Glutamatergic neuron (in vitro differentiated cells): ENCODE measurements at regions not wholly inside any gene's neighbourhood (a gene's known extent, or its start where the extent isn't known, plus 50 kb on each side); places are given as distances from the start of the nearest gene placed in this dataset.

Experiments
- DNase-seq: peaks from one replicate; pipeline ENCODE4 v3.0.0; 2022
- H3K27ac Mint-ChIP-seq: one replicate; pipeline ENCODE4 v1.8.0; 2020; ENCODE audit warnings: mild to moderate bottlenecking, mixed read lengths, inconsistent platforms; ENCODE audit not compliant: unreplicated experiment
- H3K27me3 Mint-ChIP-seq: one replicate; pipeline ENCODE4 v1.8.0; 2020; ENCODE audit warnings: mild to moderate bottlenecking, moderate library complexity, mixed read lengths, inconsistent platforms; ENCODE audit not compliant: unreplicated experiment
- H3K36me3 Mint-ChIP-seq: one replicate; pipeline ENCODE4 v1.8.0; 2020; ENCODE audit warnings: mild to moderate bottlenecking, mixed read lengths, inconsistent platforms; ENCODE audit not compliant: unreplicated experiment
- H3K4me1 Mint-ChIP-seq: one replicate; pipeline ENCODE4 v1.8.0; 2020; ENCODE audit warnings: mild to moderate bottlenecking, low read depth, mixed read lengths, inconsistent platforms; ENCODE audit not compliant: unreplicated experiment
- H3K4me3 Mint-ChIP-seq: one replicate; pipeline ENCODE4 v1.8.0; 2020; ENCODE audit warnings: mild to moderate bottlenecking, mixed read lengths, inconsistent platforms; ENCODE audit not compliant: unreplicated experiment
- H3K9me3 Mint-ChIP-seq: one replicate; pipeline ENCODE4 v1.8.0; 2020; ENCODE audit warnings: mild to moderate bottlenecking, moderate library complexity, mixed read lengths, inconsistent platforms; ENCODE audit not compliant: unreplicated experiment
- TF ChIP-seq, protein P1 (sequence below): fragments of 200-600 bp; sonication (generic); IDR thresholded peaks from one replicate; pipeline ENCODE4 v1.5.0; 2021; ENCODE audit not compliant: partially characterized antibody, unreplicated experiment

DNA sequence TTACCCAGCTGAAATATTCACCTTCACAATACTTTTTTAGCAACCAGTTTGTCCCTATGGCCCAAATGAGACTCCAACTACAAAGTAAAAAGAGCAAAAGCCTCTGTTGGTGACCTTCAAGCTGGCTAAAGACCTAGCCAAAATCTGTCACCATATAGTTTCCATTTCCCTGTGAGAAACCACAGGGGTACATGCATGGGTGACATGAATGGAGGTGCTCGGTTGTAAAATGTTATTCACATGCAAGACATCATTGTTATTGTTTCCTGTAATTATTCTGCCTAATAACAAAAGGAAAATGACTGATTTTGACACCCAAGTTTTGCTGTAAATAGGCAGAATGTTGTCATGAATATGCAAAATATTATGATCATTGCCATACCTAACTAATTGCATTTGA, 285.3 kb downstream of the ZNF608 start:
- Mint-ChIP-seq H3K9me3 (peaks cover 1% of the 10 kb centered on the region), H3K36me3 (no peaks in the 10 kb centered on the region), H3K27ac (peak overlapping the region; percentile 19), H3K4me3 (no peak overlapping the region), H3K4me1 (peaks cover 31% of the 10 kb centered on the region), H3K27me3 (no peaks in the 10 kb centered on the region)
- no peak for DNase-seq
- TF ChIP-seq, protein P1, sequence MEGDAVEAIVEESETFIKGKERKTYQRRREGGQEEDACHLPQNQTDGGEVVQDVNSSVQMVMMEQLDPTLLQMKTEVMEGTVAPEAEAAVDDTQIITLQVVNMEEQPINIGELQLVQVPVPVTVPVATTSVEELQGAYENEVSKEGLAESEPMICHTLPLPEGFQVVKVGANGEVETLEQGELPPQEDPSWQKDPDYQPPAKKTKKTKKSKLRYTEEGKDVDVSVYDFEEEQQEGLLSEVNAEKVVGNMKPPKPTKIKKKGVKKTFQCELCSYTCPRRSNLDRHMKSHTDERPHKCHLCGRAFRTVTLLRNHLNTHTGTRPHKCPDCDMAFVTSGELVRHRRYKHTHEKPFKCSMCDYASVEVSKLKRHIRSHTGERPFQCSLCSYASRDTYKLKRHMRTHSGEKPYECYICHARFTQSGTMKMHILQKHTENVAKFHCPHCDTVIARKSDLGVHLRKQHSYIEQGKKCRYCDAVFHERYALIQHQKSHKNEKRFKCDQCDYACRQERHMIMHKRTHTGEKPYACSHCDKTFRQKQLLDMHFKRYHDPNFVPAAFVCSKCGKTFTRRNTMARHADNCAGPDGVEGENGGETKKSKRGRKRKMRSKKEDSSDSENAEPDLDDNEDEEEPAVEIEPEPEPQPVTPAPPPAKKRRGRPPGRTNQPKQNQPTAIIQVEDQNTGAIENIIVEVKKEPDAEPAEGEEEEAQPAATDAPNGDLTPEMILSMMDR: no peak

DNA sequence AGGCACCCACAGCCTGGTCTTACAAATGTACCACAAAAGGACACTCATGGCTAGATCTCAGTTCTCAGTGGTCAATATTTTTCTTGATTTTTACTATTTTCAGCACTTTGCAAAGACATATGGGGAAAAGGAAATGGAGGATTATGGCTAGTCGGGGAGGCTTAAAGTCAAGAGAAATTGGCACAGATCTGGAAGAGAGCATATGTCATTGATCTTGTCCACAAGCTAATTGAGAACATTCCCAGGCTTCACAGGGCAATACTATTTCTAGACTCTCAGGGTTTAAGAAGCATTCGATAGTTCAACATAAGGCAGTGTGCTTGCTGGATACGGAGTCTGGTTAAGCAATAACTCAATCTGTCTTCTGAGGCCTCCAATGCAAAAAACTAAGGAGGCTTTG, 285.8 kb downstream of the ZNF608 start:
- no peaks in the 10 kb centered on the region for H3K27me3 Mint-ChIP-seq
- peaks cover 35% of the 10 kb centered on the region for H3K4me1 Mint-ChIP-seq
- no peak for DNase-seq
- peaks cover 1% of the 10 kb centered on the region for H3K9me3 Mint-ChIP-seq
- TF ChIP-seq, protein P1: no peak
- no peak overlapping the region for H3K27ac Mint-ChIP-seq
- H3K36me3 Mint-ChIP-seq: no peaks in the 10 kb centered on the region
- no peak overlapping the region for H3K4me3 Mint-ChIP-seq

DNA sequence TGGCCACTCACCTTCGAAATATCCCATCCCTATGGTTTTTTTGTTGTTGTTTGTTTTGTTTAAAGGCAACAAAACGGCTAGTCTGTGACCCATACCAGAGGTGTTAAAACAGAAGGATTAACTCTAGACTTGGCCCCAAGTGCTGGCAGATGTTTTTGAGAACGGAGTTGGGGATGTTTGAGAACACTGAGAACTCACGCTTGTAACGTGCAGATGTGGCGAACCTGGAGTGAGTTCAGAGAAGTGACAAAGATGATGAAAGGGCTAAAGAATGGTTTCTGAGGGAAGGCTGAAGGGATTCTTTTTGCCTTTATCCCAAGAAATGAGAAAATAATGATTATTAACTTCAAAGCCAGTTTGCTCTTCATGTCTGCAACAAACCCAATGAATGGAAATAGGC, 286.5 kb downstream of the ZNF608 start:
- H3K4me1 Mint-ChIP-seq: peaks cover 38% of the 10 kb centered on the region
- no peaks in the 10 kb centered on the region for H3K36me3 Mint-ChIP-seq
- H3K27me3 Mint-ChIP-seq: no peaks in the 10 kb centered on the region
- no peak for DNase-seq
- no peak overlapping the region for H3K27ac Mint-ChIP-seq
- peaks cover 1% of the 10 kb centered on the region for H3K9me3 Mint-ChIP-seq
- no peak overlapping the region for H3K4me3 Mint-ChIP-seq
- TF ChIP-seq, protein P1: no peak

DNA sequence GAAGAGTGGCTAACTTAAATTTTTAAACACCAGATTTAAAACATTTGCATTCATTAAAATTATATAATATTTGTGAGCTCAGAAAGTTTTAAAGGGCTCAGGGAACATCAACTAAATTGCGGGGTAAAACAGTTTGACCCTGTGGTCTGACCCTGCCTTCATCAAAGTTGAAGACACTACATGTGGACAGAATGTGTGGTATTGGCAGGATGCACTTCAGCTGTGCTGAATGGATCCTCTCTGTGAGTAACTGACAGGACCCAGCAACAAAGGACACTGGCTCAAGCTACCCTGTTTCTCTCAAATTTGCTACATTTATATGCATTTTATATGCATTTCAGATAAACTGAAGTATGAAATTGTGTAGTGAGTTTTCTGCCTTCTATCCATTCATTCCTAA, 288.5 kb downstream of the ZNF608 start:
- DNase-seq: no peak
- H3K9me3 Mint-ChIP-seq: peaks cover 1% of the 10 kb centered on the region
- H3K27me3 Mint-ChIP-seq: no peaks in the 10 kb centered on the region
- H3K4me3 Mint-ChIP-seq: no peak overlapping the region
- TF ChIP-seq, protein P1: no peak
- H3K36me3 Mint-ChIP-seq: no peaks in the 10 kb centered on the region
- peak overlapping the region; percentile 26 for H3K27ac Mint-ChIP-seq
- peaks cover 33% of the 10 kb centered on the region for H3K4me1 Mint-ChIP-seq

DNA sequence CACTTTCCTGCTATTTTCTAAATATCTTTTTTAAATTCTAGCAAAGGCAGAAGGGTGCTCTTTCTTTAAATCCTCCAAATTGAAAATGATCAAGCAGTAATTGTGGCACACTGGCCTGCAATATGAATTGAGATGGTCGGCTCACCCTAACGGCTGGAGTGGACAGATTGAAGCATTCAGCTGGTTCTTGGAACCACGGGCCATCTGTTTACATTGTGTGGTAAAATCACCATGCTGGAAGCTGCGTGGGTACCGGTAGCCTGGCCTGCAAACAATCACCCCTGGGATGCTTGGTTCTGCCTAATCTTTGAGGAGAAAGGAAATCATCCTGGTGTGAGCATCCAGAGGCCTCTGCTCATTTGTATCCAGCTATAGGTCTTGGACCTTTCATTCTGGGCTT, 289.3 kb downstream of the ZNF608 start:
- Mint-ChIP-seq H3K9me3 (peaks cover 1% of the 10 kb centered on the region), H3K27me3 (no peaks in the 10 kb centered on the region), H3K36me3 (no peaks in the 10 kb centered on the region), H3K4me1 (peaks cover 25% of the 10 kb centered on the region), H3K4me3 (no peak overlapping the region), H3K27ac (peak overlapping the region; percentile 89)
- TF ChIP-seq, protein P1: no peak
- DNase-seq: peak; percentile 27
